ENCODE measurements at regions not wholly inside any gene's neighbourhood (a gene's known extent, or its start where the extent isn't known, plus 50 kb on each side); places are given as distances from the start of the nearest gene placed in this dataset.

DNA sequence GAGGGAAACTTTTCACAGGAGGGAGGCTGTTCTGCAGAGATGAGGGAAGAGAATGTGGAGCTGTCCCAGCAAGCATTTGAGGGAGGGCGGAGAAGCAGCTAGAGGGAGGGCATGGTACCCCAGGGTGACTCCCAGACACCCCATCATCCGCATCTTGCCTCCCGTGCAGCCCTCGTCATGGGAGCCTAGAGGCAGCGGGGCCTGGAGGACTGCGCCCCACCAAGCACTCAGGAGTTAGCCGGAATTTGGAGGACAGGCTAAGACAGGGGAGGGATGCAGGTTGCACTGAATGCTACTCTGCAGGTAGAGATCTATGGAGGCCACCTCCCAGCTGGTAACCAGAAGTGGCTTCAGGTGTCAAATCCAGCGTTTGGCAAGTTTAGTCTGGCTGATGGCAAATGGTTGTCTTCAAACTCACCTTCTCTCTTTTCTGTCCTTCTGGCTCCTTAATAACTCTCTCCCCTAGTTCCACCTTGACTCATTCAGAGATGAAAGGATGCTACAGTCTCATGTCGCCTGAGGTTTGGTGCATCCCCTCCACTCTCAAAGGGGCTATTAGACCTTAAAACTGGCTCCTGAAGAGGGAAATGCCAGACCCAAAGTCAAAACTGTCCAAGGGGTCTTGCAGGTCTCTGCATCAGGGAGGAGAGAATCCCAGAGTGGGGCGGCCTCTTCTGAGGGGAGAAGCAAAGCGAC lies 155.9 kb upstream of the TLE3 start:
- TF ChIP-seq, protein P1, sequence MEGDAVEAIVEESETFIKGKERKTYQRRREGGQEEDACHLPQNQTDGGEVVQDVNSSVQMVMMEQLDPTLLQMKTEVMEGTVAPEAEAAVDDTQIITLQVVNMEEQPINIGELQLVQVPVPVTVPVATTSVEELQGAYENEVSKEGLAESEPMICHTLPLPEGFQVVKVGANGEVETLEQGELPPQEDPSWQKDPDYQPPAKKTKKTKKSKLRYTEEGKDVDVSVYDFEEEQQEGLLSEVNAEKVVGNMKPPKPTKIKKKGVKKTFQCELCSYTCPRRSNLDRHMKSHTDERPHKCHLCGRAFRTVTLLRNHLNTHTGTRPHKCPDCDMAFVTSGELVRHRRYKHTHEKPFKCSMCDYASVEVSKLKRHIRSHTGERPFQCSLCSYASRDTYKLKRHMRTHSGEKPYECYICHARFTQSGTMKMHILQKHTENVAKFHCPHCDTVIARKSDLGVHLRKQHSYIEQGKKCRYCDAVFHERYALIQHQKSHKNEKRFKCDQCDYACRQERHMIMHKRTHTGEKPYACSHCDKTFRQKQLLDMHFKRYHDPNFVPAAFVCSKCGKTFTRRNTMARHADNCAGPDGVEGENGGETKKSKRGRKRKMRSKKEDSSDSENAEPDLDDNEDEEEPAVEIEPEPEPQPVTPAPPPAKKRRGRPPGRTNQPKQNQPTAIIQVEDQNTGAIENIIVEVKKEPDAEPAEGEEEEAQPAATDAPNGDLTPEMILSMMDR (conservative IDR thresholded peaks at IDR 0.05) = no peak
- Histone ChIP-seq H2BK20ac (ENCODE audit: low read depth, low read length, poor library complexity, severe bottlenecking) (no peak overlapping the region), H3K23ac (ENCODE audit: insufficient read length, low read depth, low read length) (no peak overlapping the region), H3K23me2 (ENCODE audit: insufficient read length, low read depth, low read length, poor library complexity, severe bottlenecking) (no peaks in the 10 kb centered on the region), H2AFZ (ENCODE audit: low read length) (no peak overlapping the region), H3K79me2 (ENCODE audit: insufficient read depth, low read length) (no peaks in the 10 kb centered on the region), H4K91ac (ENCODE audit: insufficient read length, low read depth, low read length) (no peak overlapping the region), H4K8ac (replicated peaks; ENCODE audit: insufficient read length, low read depth, low read length) (no peak overlapping the region), H3K56ac (ENCODE audit: insufficient read length, low read depth, low read length) (no peak overlapping the region), H3K9me3 (ENCODE audit: control insufficient read depth, low read depth, low read length) (no peaks in the 10 kb centered on the region), H3K4me2 (ENCODE audit: insufficient read depth, insufficient read length, low read length) (no peak overlapping the region), H3K18ac (ENCODE audit: insufficient read length, low read depth, low read length) (no peak overlapping the region), H3K4me1 (ENCODE audit: insufficient read depth, low read length) (no peaks in the 10 kb centered on the region), H3K4ac (ENCODE audit: low read depth, low read length) (no peak overlapping the region), H4K20me1 (ENCODE audit: control insufficient read depth, insufficient read depth, insufficient read length) (no peaks in the 10 kb centered on the region), H2BK15ac (ENCODE audit: low read depth, low read length) (no peak overlapping the region), H3K27me3 (ENCODE audit: insufficient read depth, low read length) (no peaks in the 10 kb centered on the region), H4K5ac (ENCODE audit: insufficient read length, low read depth, low read length) (no peak overlapping the region), H2AK5ac (ENCODE audit: insufficient read length, low read length) (no peak overlapping the region), H3K9ac (ENCODE audit: extremely low read depth, insufficient read length, low read length) (no peak overlapping the region), H2BK12ac (ENCODE audit: insufficient read length, low read depth, low read length) (no peak overlapping the region), H3T11ph (ENCODE audit: low read length) (no peak overlapping the region), H3K79me1 (ENCODE audit: insufficient read depth, low read depth, low read length, poor library complexity, severe bottlenecking) (no peaks in the 10 kb centered on the region), H2BK5ac (ENCODE audit: insufficient read length, low read length) (no peak overlapping the region), H2BK120ac (ENCODE audit: low read depth, low read length, poor library complexity, severe bottlenecking) (no peak overlapping the region), H3K27ac (ENCODE audit: insufficient read length, low read depth, low read length) (no peak overlapping the region), H3K14ac (ENCODE audit: insufficient read depth, low read length) (no peak overlapping the region; the same call in 1 of the 2 replicates)
- no peaks in the 10 kb centered on the region for H3K36me3 Mint-ChIP-seq (ENCODE audit: insufficient read depth in 1 of 3, low read depth in 3 of 3)
- WGBS (ENCODE audit: extremely low coverage, insufficient read length, low lambda C conversion rate) = no CpG with 5 or more reads among the region's 11 CpGs
- H3K4me1 Mint-ChIP-seq = peaks cover 15 to 37% of the 10 kb centered on the region in 2 experiments
- peaks cover 13% of the 10 kb centered on the region for H3K27me3 Mint-ChIP-seq (ENCODE audit: low read depth)
- no peak overlapping the region for H3K27ac Mint-ChIP-seq
- DNase-seq = no peak
- H3K9me3 Mint-ChIP-seq = no peaks in the 10 kb centered on the region
- H3K4me3 Mint-ChIP-seq = no peak overlapping the region; a peak in 1 of 5 replicates
